ENCODE measurements at regions not wholly inside any gene's neighbourhood (a gene's known extent, or its start where the extent isn't known, plus 50 kb on each side); places are given as distances from the start of the nearest gene placed in this dataset.

- Histone ChIP-seq H3K4me1 (ENCODE audit: insufficient read depth) (no peaks in the 10 kb centered on the region), H3K4me3 (no peak overlapping the region), H3K36me3 (no peaks in the 10 kb centered on the region), H3K27me3 (no peaks in the 10 kb centered on the region), H3K9me3 (no peaks in the 10 kb centered on the region), H3K27ac (no peak overlapping the region)
- WGBS, 3 donors = 63 to 69% (median 67%) methylated on average over 2 of the region's 2 CpGs
- intact Hi-C loops (cut with DNase I) = no loop called here
- no peak for DNase-seq
- no peak for TF ChIP-seq CTCF (IDR thresholded peaks at IDR 0.05)
- no peak for TF ChIP-seq EP300 (IDR thresholded peaks at IDR 0.05)
- TF ChIP-seq POLR2A (IDR thresholded peaks at IDR 0.05) = no peak
Measured at GRCh38 chr18:25725501-25725900, 364.9 kb downstream of the SS18 start.

GRCh38 chr18:25724997-25725396 lies 365.4 kb downstream of the SS18 start:
- TF ChIP-seq EP300 (IDR thresholded peaks at IDR 0.05) (no peak), POLR2A (IDR thresholded peaks at IDR 0.05) (no peak), CTCF (IDR thresholded peaks at IDR 0.05) (no peak)
- DNase-seq = no peak
- whole genome bisulfite sequencing, 3 donors = 78 to 87% (median 80%) methylated on average over 4 of the region's 4 CpGs
- intact Hi-C loops (cut with DNase I) = no loop called here
- H3K4me3 ChIP-seq = no peak overlapping the region
- no peaks in the 10 kb centered on the region for H3K9me3 ChIP-seq
- H3K27me3 ChIP-seq = no peaks in the 10 kb centered on the region
- H3K27ac ChIP-seq = no peak overlapping the region
- no peaks in the 10 kb centered on the region for H3K36me3 ChIP-seq
- no peaks in the 10 kb centered on the region for H3K4me1 ChIP-seq (ENCODE audit: insufficient read depth)

- Histone ChIP-seq H3K9me3 (no peaks in the 10 kb centered on the region), H3K4me3 (no peak overlapping the region), H3K4me1 (ENCODE audit: insufficient read depth) (no peaks in the 10 kb centered on the region), H3K27ac (no peak overlapping the region), H3K27me3 (no peaks in the 10 kb centered on the region), H3K36me3 (no peaks in the 10 kb centered on the region)
- no peak for DNase-seq
- intact Hi-C loops (cut with DNase I) = no loop called here
- TF ChIP-seq CTCF (IDR thresholded peaks at IDR 0.05) (no peak), POLR2A (IDR thresholded peaks at IDR 0.05) (no peak), EP300 (IDR thresholded peaks at IDR 0.05) (no peak)
- WGBS, 3 donors = 90 to 96% (median 91%) methylated on average over 2 of the region's 2 CpGs
Measured at GRCh38 chr18:25724121-25724520, 366.3 kb downstream of the SS18 start.

GRCh38 chr18:25713103-25713502 lies 361.1 kb upstream of the ZNF521 start:
- no peak for TF ChIP-seq EP300 (IDR thresholded peaks at IDR 0.05)
- no peak for TF ChIP-seq POLR2A (IDR thresholded peaks at IDR 0.05)
- no peak for TF ChIP-seq CTCF (IDR thresholded peaks at IDR 0.05)
- H3K36me3 ChIP-seq = no peaks in the 10 kb centered on the region
- intact Hi-C loops (cut with DNase I) = loop anchor here in 1 of 4 donors (10.0 kb wide), 1 partner anchor 58 kb away; no protein-coding TSS in a partner anchor
- H3K9me3 ChIP-seq = no peaks in the 10 kb centered on the region
- WGBS, 3 donors = 87 to 92% (median 88%) methylated on average over 4 of the region's 4 CpGs
- no peak overlapping the region for H3K27ac ChIP-seq
- no peaks in the 10 kb centered on the region for H3K27me3 ChIP-seq
- DNase-seq = no peak
- H3K4me3 ChIP-seq = no peak overlapping the region
- H3K4me1 ChIP-seq (ENCODE audit: insufficient read depth) = no peaks in the 10 kb centered on the region

Data from ovary (tissue), 7 donors.